ENCODE measurements at regions not wholly inside any gene's neighbourhood (a gene's known extent, or its start where the extent isn't known, plus 50 kb on each side); places are given as distances from the start of the nearest gene placed in this dataset.

- H3K14ac ChIP-seq (ENCODE audit: low read length in 2 of 2): no peak overlapping the region
- H2BK15ac ChIP-seq (ENCODE audit: low read depth, poor library complexity, severe bottlenecking): no peak overlapping the region
- H3K23ac ChIP-seq (ENCODE audit: low read length in 2 of 2): no peak overlapping the region
- H3K4me2 ChIP-seq (ENCODE audit: low read length, poor library complexity, severe bottlenecking): no peak overlapping the region
- no peak overlapping the region for H2BK12ac ChIP-seq (ENCODE audit: low read length in 2 of 2)
- H3K4me1 ChIP-seq (ENCODE audit: control insufficient read depth, insufficient read depth, low read depth, low read length): no peaks in the 10 kb centered on the region
- H3K9ac ChIP-seq (ENCODE audit: low read length): no peak overlapping the region
- H4K91ac ChIP-seq (ENCODE audit: low read length): no peak overlapping the region
- no peak overlapping the region for H3K4me3 ChIP-seq (ENCODE audit: insufficient read depth in 1 of 2, low read depth in 1 of 2, low read length in 2 of 2)
- H3K9me3 ChIP-seq (ENCODE audit: control insufficient read depth, low read length): no peaks in the 10 kb centered on the region
- no peaks in the 10 kb centered on the region for H3K36me3 ChIP-seq (ENCODE audit: control insufficient read depth in 1 of 2, insufficient read depth in 2 of 2, low read depth in 1 of 2, low read length in 2 of 2)
- no peak overlapping the region for H3K4ac ChIP-seq (ENCODE audit: low read depth in 1 of 2, low read length in 2 of 2)
- WGBS: 96% methylated on average over 1 of the region's 1 CpG
- no peaks in the 10 kb centered on the region for H3K27me3 ChIP-seq (ENCODE audit: control insufficient read depth in 1 of 2, insufficient read depth in 1 of 2, low read length in 2 of 2)
- H4K8ac ChIP-seq (ENCODE audit: low read length): no peak overlapping the region
- H3K18ac ChIP-seq (ENCODE audit: low read depth in 1 of 2, low read length in 2 of 2): no peak overlapping the region
- no peak overlapping the region for H2BK120ac ChIP-seq (ENCODE audit: low read depth, low read length)
- H3K79me1 ChIP-seq (replicated peaks; ENCODE audit: low read length, poor library complexity, severe bottlenecking): no peaks in the 10 kb centered on the region
- DNase-seq: no peak
- H2AK5ac ChIP-seq (ENCODE audit: low read length, severe bottlenecking): no peak overlapping the region
- H2BK5ac ChIP-seq (ENCODE audit: low read depth, low read length, poor library complexity, severe bottlenecking): no peak overlapping the region
- no peak overlapping the region for H3K27ac ChIP-seq (ENCODE audit: low read length, poor library complexity, severe bottlenecking)
- H2AFZ ChIP-seq (ENCODE audit: low read depth, low read length): no peak overlapping the region
Observed at GRCh38 chr2:153057743-153058142, 339.3 kb downstream of the ARL6IP6 start.

GRCh38 chr2:153055182-153055581 lies 336.8 kb downstream of the ARL6IP6 start:
- Histone ChIP-seq H3K18ac (ENCODE audit: low read depth in 1 of 2, low read length in 2 of 2) (no peak overlapping the region), H2BK5ac (ENCODE audit: low read depth, low read length, poor library complexity, severe bottlenecking) (no peak overlapping the region), H3K9me3 (ENCODE audit: control insufficient read depth, low read length) (no peaks in the 10 kb centered on the region), H2BK12ac (ENCODE audit: low read length in 2 of 2) (no peak overlapping the region), H3K27ac (ENCODE audit: low read length, poor library complexity, severe bottlenecking) (no peak overlapping the region), H3K36me3 (ENCODE audit: control insufficient read depth in 1 of 2, insufficient read depth in 2 of 2, low read depth in 1 of 2, low read length in 2 of 2) (no peaks in the 10 kb centered on the region), H3K14ac (ENCODE audit: low read length in 2 of 2) (no peak overlapping the region), H2BK120ac (ENCODE audit: low read depth, low read length) (no peak overlapping the region), H2AK5ac (ENCODE audit: low read length, severe bottlenecking) (no peak overlapping the region), H3K4ac (ENCODE audit: low read depth in 1 of 2, low read length in 2 of 2) (no peak overlapping the region), H4K91ac (ENCODE audit: low read length) (no peak overlapping the region), H4K8ac (ENCODE audit: low read length) (no peak overlapping the region), H3K4me1 (ENCODE audit: control insufficient read depth, insufficient read depth, low read depth, low read length) (no peaks in the 10 kb centered on the region), H2AFZ (ENCODE audit: low read depth, low read length) (no peak overlapping the region), H3K4me2 (ENCODE audit: low read length, poor library complexity, severe bottlenecking) (no peak overlapping the region), H3K4me3 (ENCODE audit: insufficient read depth in 1 of 2, low read depth in 1 of 2, low read length in 2 of 2) (no peak overlapping the region), H3K79me1 (replicated peaks; ENCODE audit: low read length, poor library complexity, severe bottlenecking) (no peaks in the 10 kb centered on the region), H3K23ac (ENCODE audit: low read length in 2 of 2) (no peak overlapping the region), H2BK15ac (ENCODE audit: low read depth, poor library complexity, severe bottlenecking) (no peak overlapping the region), H3K9ac (ENCODE audit: low read length) (no peak overlapping the region), H3K27me3 (ENCODE audit: control insufficient read depth in 1 of 2, insufficient read depth in 1 of 2, low read length in 2 of 2) (no peaks in the 10 kb centered on the region)
- WGBS: no CpG with 5 or more reads among the region's 1 CpG
- no peak for DNase-seq

- Histone ChIP-seq H3K79me1 (replicated peaks; ENCODE audit: low read length, poor library complexity, severe bottlenecking) (no peaks in the 10 kb centered on the region), H3K23ac (ENCODE audit: low read length in 2 of 2) (no peak overlapping the region), H3K4me1 (ENCODE audit: control insufficient read depth, insufficient read depth, low read depth, low read length) (no peaks in the 10 kb centered on the region), H3K9ac (ENCODE audit: low read length) (no peak overlapping the region), H2BK120ac (ENCODE audit: low read depth, low read length) (no peak overlapping the region), H3K27ac (ENCODE audit: low read length, poor library complexity, severe bottlenecking) (no peak overlapping the region), H3K14ac (ENCODE audit: low read length in 2 of 2) (no peak overlapping the region), H2BK5ac (ENCODE audit: low read depth, low read length, poor library complexity, severe bottlenecking) (no peak overlapping the region), H3K27me3 (ENCODE audit: control insufficient read depth in 1 of 2, insufficient read depth in 1 of 2, low read length in 2 of 2) (no peaks in the 10 kb centered on the region), H2AFZ (ENCODE audit: low read depth, low read length) (no peak overlapping the region), H2AK5ac (ENCODE audit: low read length, severe bottlenecking) (no peak overlapping the region), H3K4me3 (ENCODE audit: insufficient read depth in 1 of 2, low read depth in 1 of 2, low read length in 2 of 2) (no peak overlapping the region), H4K8ac (ENCODE audit: low read length) (no peak overlapping the region), H3K4me2 (ENCODE audit: low read length, poor library complexity, severe bottlenecking) (no peak overlapping the region), H3K36me3 (ENCODE audit: control insufficient read depth in 1 of 2, insufficient read depth in 2 of 2, low read depth in 1 of 2, low read length in 2 of 2) (no peaks in the 10 kb centered on the region), H3K9me3 (ENCODE audit: control insufficient read depth, low read length) (no peaks in the 10 kb centered on the region), H4K91ac (ENCODE audit: low read length) (no peak overlapping the region), H3K4ac (ENCODE audit: low read depth in 1 of 2, low read length in 2 of 2) (no peak overlapping the region), H3K18ac (ENCODE audit: low read depth in 1 of 2, low read length in 2 of 2) (no peak overlapping the region), H2BK15ac (ENCODE audit: low read depth, poor library complexity, severe bottlenecking) (no peak overlapping the region), H2BK12ac (ENCODE audit: low read length in 2 of 2) (no peak overlapping the region)
- no peak for DNase-seq
- whole genome bisulfite sequencing: no CpG with 5 or more reads among the region's 6 CpGs
Observed at GRCh38 chr2:153052807-153053559, 334.6 kb downstream of the ARL6IP6 start.

- Histone ChIP-seq H4K8ac (ENCODE audit: low read length) (no peak overlapping the region), H2BK5ac (ENCODE audit: low read depth, low read length, poor library complexity, severe bottlenecking) (no peak overlapping the region), H3K4me2 (ENCODE audit: low read length, poor library complexity, severe bottlenecking) (no peak overlapping the region), H2BK120ac (ENCODE audit: low read depth, low read length) (no peak overlapping the region), H4K91ac (ENCODE audit: low read length) (no peak overlapping the region), H3K9me3 (ENCODE audit: control insufficient read depth, low read length) (no peaks in the 10 kb centered on the region), H3K14ac (ENCODE audit: low read length in 2 of 2) (no peak overlapping the region), H2BK12ac (ENCODE audit: low read length in 2 of 2) (no peak overlapping the region), H3K4ac (ENCODE audit: low read depth in 1 of 2, low read length in 2 of 2) (no peak overlapping the region), H2AFZ (ENCODE audit: low read depth, low read length) (no peak overlapping the region), H3K36me3 (ENCODE audit: control insufficient read depth in 1 of 2, insufficient read depth in 2 of 2, low read depth in 1 of 2, low read length in 2 of 2) (no peaks in the 10 kb centered on the region), H3K79me1 (replicated peaks; ENCODE audit: low read length, poor library complexity, severe bottlenecking) (no peaks in the 10 kb centered on the region), H3K23ac (ENCODE audit: low read length in 2 of 2) (no peak overlapping the region), H3K18ac (ENCODE audit: low read depth in 1 of 2, low read length in 2 of 2) (no peak overlapping the region), H3K4me1 (ENCODE audit: control insufficient read depth, insufficient read depth, low read depth, low read length) (no peaks in the 10 kb centered on the region), H3K9ac (ENCODE audit: low read length) (no peak overlapping the region), H2BK15ac (ENCODE audit: low read depth, poor library complexity, severe bottlenecking) (no peak overlapping the region), H3K27me3 (ENCODE audit: control insufficient read depth in 1 of 2, insufficient read depth in 1 of 2, low read length in 2 of 2) (no peaks in the 10 kb centered on the region), H2AK5ac (ENCODE audit: low read length, severe bottlenecking) (no peak overlapping the region), H3K4me3 (ENCODE audit: insufficient read depth in 1 of 2, low read depth in 1 of 2, low read length in 2 of 2) (no peak overlapping the region), H3K27ac (ENCODE audit: low read length, poor library complexity, severe bottlenecking) (no peak overlapping the region)
- no CpG with 5 or more reads among the region's 1 CpG for WGBS
- no peak for DNase-seq
Observed at GRCh38 chr2:153047220-153047619, 328.8 kb downstream of the ARL6IP6 start.

Data from mesenchymal stem cell (in vitro differentiated cells and primary cell).